ENCODE measurements at regions not wholly inside any gene's neighbourhood (a gene's known extent, or its start where the extent isn't known, plus 50 kb on each side); places are given as distances from the start of the nearest gene placed in this dataset.
A peak's percentile ranks its signal among the peaks of the same experiment; 100 is the strongest.

DNA sequence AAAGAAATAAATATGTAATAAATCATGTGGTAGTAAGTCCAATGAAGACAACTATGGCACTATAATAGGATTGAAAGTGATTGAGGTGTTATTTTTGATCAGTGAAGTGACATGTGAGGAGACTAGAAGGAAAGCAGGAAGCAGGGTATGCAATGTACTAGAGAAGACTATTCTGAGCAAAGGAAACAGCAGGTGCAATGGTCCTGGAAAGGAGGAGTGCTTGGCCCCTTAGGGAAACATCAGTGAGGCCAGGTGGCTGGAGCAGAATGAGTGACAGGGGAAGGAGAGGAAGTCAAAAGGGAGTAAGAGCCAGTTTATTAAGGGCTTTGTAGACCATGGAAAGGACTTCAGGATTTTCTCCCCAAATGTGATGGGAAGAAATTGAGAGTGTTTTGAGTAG, 207.6 kb upstream of the HCCS start:
- peak; percentile 6 for DNase-seq

- no peak for DNase-seq
Observed at GRCh38 chrX:10904220-10904619, 206.9 kb upstream of the HCCS start.

- no peak for DNase-seq
Observed at GRCh38 chrX:10906866-10907265, 204.3 kb upstream of the HCCS start.

DNA sequence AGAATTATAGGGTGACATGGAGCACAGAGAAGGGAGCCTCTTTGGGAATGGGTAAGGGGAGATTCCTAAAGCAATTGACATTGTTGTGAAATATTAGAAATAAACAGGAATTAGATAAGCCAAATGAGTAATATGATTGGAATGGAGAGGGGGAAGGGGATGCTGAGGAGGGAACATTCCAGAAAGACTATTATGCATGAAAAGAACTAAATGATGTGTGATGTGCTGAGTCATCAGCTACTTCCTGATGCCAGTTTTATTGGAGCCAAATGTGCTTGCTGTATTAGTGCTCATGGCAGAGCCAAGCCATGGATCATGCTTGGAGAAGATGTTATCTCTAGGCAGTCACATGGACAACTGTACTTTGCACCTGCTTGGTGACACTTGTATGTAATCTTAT, 189.0 kb upstream of the HCCS start:
- no peak for DNase-seq

- DNase-seq = no peak
Observed at GRCh38 chrX:10922835-10923234, 188.3 kb upstream of the HCCS start.

DNA sequence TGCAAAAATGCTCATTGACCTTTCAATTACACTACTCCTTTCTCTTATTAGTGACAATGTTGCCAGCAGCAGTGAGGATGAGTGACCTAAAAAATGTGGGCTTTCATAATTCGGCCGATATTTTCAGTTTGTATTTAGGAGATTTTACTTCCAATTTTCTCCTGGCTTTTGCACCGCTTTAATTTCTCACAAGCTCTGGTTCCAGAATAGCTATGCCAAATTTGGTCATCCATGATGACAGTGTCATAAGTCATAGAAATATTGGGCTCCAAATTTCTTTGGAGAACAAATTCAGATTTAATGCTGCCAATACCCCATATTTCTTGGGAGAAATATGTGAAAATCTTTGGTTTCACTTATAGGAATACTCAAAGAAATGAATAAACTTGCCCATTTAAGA, 187.7 kb upstream of the HCCS start:
- no peak for DNase-seq

DNA sequence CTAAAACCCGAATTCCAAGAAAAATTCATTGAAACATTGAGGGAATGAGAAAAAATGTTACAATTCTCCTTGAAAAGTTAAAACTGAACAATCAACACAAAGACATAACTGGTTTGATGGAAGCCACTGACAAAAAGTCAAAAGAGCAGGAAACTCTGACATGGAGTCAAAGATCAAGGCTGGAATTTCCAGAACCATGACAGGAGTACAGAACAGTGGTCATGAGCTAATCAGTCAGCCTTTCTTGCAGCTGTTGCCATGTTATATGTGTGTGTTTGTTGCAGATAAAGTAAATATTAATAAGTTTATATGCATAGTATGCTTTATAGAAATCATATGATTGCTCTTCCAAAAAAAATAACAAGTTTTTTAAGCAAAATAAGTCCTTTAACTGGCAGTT, 184.7 kb upstream of the HCCS start:
- DNase-seq = no peak

- no peak for DNase-seq
Observed at GRCh38 chrX:10926891-10927290, 184.2 kb upstream of the HCCS start.

GRCh38 chrX:10929747-10930146, 181.4 kb upstream of the HCCS start:
- no peak for DNase-seq

- no peak for DNase-seq
Observed at GRCh38 chrX:10930151-10930550, 181.0 kb upstream of the HCCS start.

DNA sequence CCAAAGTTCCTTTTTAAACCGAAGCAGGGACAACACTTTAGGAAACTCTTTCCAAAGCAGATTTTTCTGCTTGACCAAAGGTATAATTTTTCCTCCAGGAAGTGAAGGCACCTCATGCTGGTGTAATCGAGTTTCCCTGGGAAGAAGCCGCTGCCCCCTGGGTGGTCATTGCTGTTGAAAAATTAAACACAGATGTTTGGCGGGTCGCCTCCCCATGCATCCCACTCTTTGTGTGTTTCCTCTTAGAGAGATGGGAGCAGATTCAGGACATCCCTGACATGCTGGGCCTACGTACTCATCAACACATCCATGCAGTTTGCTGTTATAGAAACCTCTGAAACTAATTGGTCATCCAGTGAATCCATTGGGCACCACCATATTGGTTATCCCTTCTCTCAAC, 179.2 kb upstream of the HCCS start:
- no peak for DNase-seq

DNA sequence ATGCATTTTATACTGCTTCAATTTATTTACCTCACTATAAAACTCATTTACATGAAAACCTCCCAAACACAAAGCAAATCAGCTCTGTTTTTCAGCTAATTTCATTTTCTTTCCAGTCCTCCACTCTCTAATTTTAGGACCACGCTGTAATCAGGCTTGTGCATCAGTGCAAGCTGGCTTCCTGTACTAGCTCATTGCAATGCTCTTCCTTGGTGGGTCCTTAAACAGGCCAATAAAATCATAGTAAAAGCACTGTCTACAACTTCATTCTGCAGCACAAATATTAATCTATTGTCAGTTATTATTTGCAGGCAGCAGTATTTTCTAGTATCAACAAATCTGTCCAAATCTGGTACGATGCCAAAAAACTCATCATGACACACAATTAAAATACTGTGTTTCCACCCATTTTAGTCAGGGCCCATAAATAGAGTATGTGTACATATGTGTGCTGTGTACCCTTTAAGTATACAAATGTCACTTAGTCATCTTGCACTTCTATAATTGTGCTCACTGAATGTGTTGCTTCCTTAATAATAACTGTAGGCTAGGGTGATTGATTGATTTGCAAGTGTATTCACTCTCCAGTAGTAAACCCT, 178.2 kb upstream of the HCCS start:
- no peak for DNase-seq

DNA sequence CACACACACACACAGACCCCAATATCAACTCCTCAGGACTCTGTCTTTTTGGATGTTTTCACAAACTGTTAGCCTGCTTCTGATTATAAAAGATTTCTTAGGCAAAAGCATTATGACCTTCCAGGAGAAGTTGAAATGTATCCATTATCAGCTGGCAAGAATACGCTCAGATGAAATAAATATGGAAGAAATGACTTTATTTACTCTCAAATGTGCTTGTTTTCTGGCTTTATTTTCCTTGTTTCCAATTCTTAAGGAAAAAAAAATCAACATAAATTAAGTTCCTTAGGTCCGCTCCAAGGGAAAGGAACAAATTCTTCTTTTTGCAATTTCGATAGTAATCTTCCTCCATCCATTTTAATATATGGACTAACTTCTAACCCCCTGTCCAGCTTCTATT, 175.6 kb upstream of the HCCS start:
- no peak for DNase-seq

DNA sequence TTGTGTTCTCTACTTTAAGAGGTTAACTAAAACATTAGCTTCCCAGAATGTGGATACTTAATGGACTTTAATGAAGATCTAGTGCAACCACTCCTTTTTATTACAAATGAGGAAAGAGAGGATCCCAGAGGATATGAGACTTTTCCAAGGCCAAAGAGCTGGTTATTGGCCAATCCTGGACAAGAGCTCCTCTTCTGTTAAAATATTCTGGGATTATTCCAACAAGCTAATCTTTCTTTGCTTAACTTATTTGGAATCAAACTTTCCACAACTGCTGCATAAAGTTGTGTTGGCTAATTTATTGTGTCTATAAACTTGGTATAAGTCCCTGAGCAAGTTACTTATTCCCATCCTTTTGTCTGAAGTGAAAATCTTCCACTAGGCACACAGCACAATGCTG, 174.2 kb upstream of the HCCS start:
- no peak for DNase-seq

- DNase-seq = no peak
Observed at GRCh38 chrX:10938365-10938923, 172.7 kb upstream of the HCCS start.

GRCh38 chrX:10939424-10939823, 171.7 kb upstream of the HCCS start:
- no peak for DNase-seq

- DNase-seq = no peak
Observed at GRCh38 chrX:10944136-10944885, 166.8 kb upstream of the HCCS start.

DNA sequence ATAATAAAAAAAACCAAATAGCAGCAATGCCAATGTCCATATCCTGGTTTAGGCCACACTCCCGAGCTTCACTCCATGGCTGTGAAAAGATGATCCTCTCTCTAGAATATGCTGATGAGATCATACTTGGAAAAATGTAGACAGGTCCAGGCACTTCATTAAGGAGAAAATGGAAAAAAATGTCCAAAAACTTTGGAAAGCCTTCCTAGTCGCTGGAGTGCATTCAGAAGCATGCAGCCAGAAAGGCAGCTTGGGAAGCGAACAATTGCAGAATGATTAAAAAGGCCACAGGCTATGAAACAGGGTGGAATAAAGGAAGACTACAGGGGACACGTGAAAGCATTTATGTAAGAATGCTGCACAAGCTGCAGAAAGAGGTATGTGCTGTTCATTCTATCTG, 165.6 kb upstream of the HCCS start:
- DNase-seq = no peak

DNA sequence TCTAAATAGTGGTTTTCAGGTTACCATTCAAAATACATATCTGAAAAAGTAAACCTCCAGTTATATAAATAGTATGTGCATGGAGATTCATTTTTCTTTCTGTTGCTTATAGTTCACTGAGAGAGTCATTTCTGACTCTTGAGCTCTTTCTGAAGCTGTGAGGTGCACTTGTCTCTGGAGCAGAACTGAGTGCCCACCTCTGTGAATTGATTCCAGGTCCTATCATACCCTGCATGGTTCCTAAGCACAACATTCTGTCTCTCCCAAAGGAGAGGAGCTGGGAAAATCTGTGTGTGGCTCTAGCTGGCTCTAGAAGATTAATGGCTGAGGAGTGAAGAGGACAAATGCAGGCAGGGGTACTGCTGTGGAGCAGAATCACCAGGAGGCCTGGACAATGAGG, 161.6 kb upstream of the HCCS start:
- peak; percentile 34 for DNase-seq

DNA sequence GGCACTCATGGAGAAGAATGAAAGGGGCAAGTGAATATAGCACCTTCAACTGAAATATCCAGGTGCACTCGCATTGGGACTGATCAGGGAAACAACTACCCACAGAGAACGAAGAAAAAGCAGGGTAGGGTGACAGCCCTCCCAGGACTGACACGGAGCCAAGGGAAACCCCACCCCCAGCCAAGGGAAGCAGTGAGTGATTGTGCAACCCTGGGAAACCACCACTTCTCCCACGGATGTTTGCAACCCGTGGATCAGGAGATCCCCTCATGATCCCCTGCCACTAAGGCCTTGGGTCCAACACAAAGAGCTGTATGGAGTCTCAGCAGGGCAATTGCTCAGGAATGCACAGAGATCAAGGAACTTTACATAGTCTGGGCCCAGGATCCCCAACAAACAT, 158.5 kb upstream of the HCCS start:
- no peak for DNase-seq

- DNase-seq = no peak
Observed at GRCh38 chrX:10965174-10965798, 145.8 kb upstream of the HCCS start.

DNA sequence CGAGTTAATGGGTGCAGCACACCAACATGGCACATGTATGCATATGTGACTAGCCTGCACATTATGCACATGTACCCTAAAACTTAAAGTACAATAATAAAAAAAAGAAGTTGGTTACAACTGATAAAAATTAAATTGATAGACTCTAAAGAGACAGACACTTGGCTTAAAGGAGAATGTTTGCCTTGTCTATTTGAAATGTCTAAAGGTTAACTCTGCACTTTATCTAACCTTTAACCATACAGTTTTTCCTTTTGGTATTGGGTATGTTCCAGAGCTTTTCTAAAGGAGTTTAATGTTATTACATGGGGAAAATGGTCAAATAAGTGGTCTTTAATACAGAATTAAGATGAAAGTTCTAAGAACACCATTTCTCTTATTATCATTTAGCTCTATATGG, 145.1 kb upstream of the HCCS start:
- no peak for DNase-seq

GRCh38 chrX:10971176-10971575, 140.0 kb upstream of the HCCS start:
- no peak for DNase-seq

DNA sequence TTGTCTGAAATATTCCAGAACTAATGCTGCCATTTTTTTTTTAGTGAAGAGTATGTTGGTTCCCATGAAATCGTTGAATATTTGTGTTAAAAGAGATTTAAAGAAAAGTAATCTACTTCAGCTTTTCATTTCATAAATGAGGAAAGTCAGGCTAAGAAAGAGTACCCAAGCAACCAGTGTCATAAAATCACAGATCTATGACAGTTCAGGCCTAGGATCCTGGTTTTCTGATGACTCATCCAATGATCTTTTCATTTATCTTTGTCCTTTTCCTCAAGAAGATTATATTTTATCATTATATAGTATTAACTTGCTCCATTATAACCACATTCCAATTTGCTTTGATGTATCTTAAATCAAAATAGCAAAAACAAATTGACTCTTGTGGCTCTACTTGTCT, 139.4 kb upstream of the HCCS start:
- no peak for DNase-seq
